Sigmoid colon (tissue), 4 donors: ENCODE measurements at regions not wholly inside any gene's neighbourhood (a gene's known extent, or its start where the extent isn't known, plus 50 kb on each side); places are given as distances from the start of the nearest gene placed in this dataset.

Experiments used
- CTCF ChIP-seq, 4 experiments: fragments of 450-650 bp in 3 of 4; fragments of 200-600 bp in 1 of 4; IDR thresholded peaks; one replicate each; pipeline ENCODE4 v1.5.1; 2016 to 2019; ENCODE audit warnings: antibody characterized with exemption in 4 of 4, mild to moderate bottlenecking in 3 of 4, moderate library complexity in 2 of 4
- POLR2A ChIP-seq, 2 donors: fragments of 450-650 bp; IDR thresholded peaks; one replicate each; pipeline ENCODE4 v1.6.1; 2016; ENCODE audit warnings: antibody characterized with exemption in 2 of 2, mild to moderate bottlenecking in 2 of 2, moderate library complexity in 2 of 2
- POLR2AphosphoS5 ChIP-seq, 4 donors: sonication (generic); formaldehyde crosslinking; IDR thresholded peaks; one replicate each; pipeline ENCODE4 v1.6.1; 2017; ENCODE audit warnings: antibody characterized with exemption in 4 of 4

GRCh38 chr6:90448836-90449235 is 138.0 kb downstream of the MAP3K7 start:
- TF ChIP-seq CTCF (IDR thresholded peaks at IDR 0.05) (no peak), POLR2A (IDR thresholded peaks at IDR 0.05) (no peak), POLR2AphosphoS5 (IDR thresholded peaks at IDR 0.05) (no peak)
